GM23338 (cell line): ENCODE measurements at regions not wholly inside any gene's neighbourhood (a gene's known extent, or its start where the extent isn't known, plus 50 kb on each side); places are given as distances from the start of the nearest gene placed in this dataset.

Source experiments
- ATAC-seq: fragments of 200-7000 bp; cut with Tn5 transposase; 3 replicates; pipeline ENCODE4 v1.9.1; 2020
- DNase-seq: peaks from one replicate; pipeline ENCODE4 v3.0.0-alpha.2; 2015; ENCODE audit warnings: low spot score
- H2AFZ ChIP-seq: fragments of 200-600 bp; sonication (generic); 2 replicates; pipeline ENCODE4 v1.8.0; 2016; ENCODE audit warnings: antibody characterized with exemption, mild to moderate bottlenecking, moderate library complexity
- H3F3A ChIP-seq: fragments of 200-600 bp; sonication (generic); replicated peaks from 2 replicates; pipeline ENCODE4 v1.8.0; 2017; ENCODE audit warnings: antibody characterized with exemption, mixed run types, low read depth
- H3K27ac ChIP-seq: fragments of 200-600 bp; sonication (generic); 2 replicates; pipeline ENCODE4 v1.6.1; 2016; ENCODE audit warnings: low read depth
- H3K27me3 ChIP-seq: fragments of 200-600 bp; sonication (generic); 2 replicates; pipeline ENCODE4 v1.8.0; 2016; ENCODE audit warnings: mild to moderate bottlenecking, mixed run types, moderate library complexity; ENCODE audit not compliant: insufficient read depth
- H3K36me3 ChIP-seq: fragments of 200-600 bp; sonication (generic); 2 replicates; pipeline ENCODE4 v1.8.0; 2016; ENCODE audit warnings: mild to moderate bottlenecking; ENCODE audit not compliant: insufficient read depth
- H3K4me1 ChIP-seq: fragments of 200-600 bp; sonication (generic); 2 replicates; pipeline ENCODE4 v1.8.0; 2016; ENCODE audit warnings: mild to moderate bottlenecking, moderate library complexity; ENCODE audit not compliant: insufficient read depth
- H3K4me2 ChIP-seq: fragments of 200-600 bp; sonication (generic); 2 replicates; pipeline ENCODE4 v1.7.1; 2017; ENCODE audit warnings: mixed run types
- H3K4me3 ChIP-seq: fragments of 200-600 bp; sonication (generic); 2 replicates; pipeline ENCODE4 v1.6.1; 2016; ENCODE audit warnings: mixed run types
- H3K79me2 ChIP-seq: fragments of 200-600 bp; sonication (generic); replicated peaks from 2 replicates; pipeline ENCODE4 v1.8.0; 2017; ENCODE audit warnings: mild to moderate bottlenecking; ENCODE audit not compliant: insufficient read depth
- H3K9me2 ChIP-seq: fragments of 200-600 bp; sonication (generic); 2 replicates; pipeline ENCODE4 v1.8.0; 2017; ENCODE audit not compliant: insufficient read depth
- H4K20me1 ChIP-seq: fragments of 200-600 bp; sonication (generic); replicated peaks from 2 replicates; pipeline ENCODE4 v1.8.0; 2017; ENCODE audit warnings: mild to moderate bottlenecking; ENCODE audit not compliant: insufficient read depth
- H3K27ac Mint-ChIP-seq: 2 replicates; pipeline ENCODE4 v1.8.0; 2020; ENCODE audit warnings: inconsistent platforms, mild to moderate bottlenecking, moderate library complexity, mixed read lengths
- H3K27me3 Mint-ChIP-seq: 3 replicates; pipeline ENCODE4 v1.8.0; 2022; ENCODE audit warnings: low read depth, mild to moderate bottlenecking, moderate library complexity, mixed read lengths, inconsistent platforms; ENCODE audit not compliant: insufficient read depth, poor library complexity
- H3K36me3 Mint-ChIP-seq: 3 replicates; pipeline ENCODE4 v1.8.0; 2021; ENCODE audit warnings: low read depth, mild to moderate bottlenecking, inconsistent platforms, moderate library complexity, mixed read lengths
- H3K4me1 Mint-ChIP-seq: 3 replicates; pipeline ENCODE4 v1.8.0; 2020; ENCODE audit warnings: mild to moderate bottlenecking, inconsistent platforms, mixed read lengths
- H3K4me3 Mint-ChIP-seq: 3 replicates; pipeline ENCODE4 v1.8.0; 2021; ENCODE audit warnings: moderate library complexity, mild to moderate bottlenecking, inconsistent platforms, mixed read lengths
- H3K9me3 Mint-ChIP-seq: 3 replicates; pipeline ENCODE4 v1.8.0; 2020; ENCODE audit warnings: moderate library complexity, mild to moderate bottlenecking, inconsistent platforms, mixed read lengths
- CREB1 ChIP-seq: fragments of 250-450 bp; sonication (Bioruptor Pico); IDR thresholded peaks from 2 replicates; pipeline ENCODE4 v1.5.0; 2020; ENCODE audit warnings: low read depth, mild to moderate bottlenecking, moderate library complexity
- EZH2 ChIP-seq: fragments of 200-600 bp; sonication (generic); IDR thresholded peaks from one replicate; pipeline ENCODE4 v1.8.0; 2017; ENCODE audit warnings: antibody characterized with exemption, mild to moderate bottlenecking, low read depth; ENCODE audit not compliant: unreplicated experiment
- EZH2phosphoT487 ChIP-seq: fragments of 200-600 bp; sonication (generic); IDR thresholded peaks from one replicate; pipeline ENCODE4 v1.8.1; 2018; ENCODE audit warnings: antibody characterized with exemption; ENCODE audit not compliant: unreplicated experiment
- NANOG ChIP-seq: IDR thresholded peaks from 2 replicates; pipeline ENCODE4 v1.6.1; 2016; ENCODE audit warnings: antibody characterized with exemption, borderline replicate concordance
- STAT1 ChIP-seq: IDR thresholded peaks from one replicate; pipeline ENCODE4 v1.6.1; 2016; ENCODE audit warnings: antibody characterized with exemption; ENCODE audit not compliant: unreplicated experiment
- ZNF114 ChIP-seq: fragments of 250-450 bp; sonication (Bioruptor Pico); IDR thresholded peaks from 2 replicates; pipeline ENCODE4 v1.5.0; 2020; ENCODE audit warnings: mild to moderate bottlenecking, moderate library complexity
- ZNF331 ChIP-seq: fragments of 250-450 bp; sonication (Bioruptor Pico); IDR thresholded peaks from 2 replicates; pipeline ENCODE4 v1.5.0; 2020; ENCODE audit warnings: low read depth, mild to moderate bottlenecking, moderate library complexity
- TF ChIP-seq, protein P1 (sequence below): IDR thresholded peaks from one replicate; pipeline ENCODE4 v1.6.1; 2018; ENCODE audit warnings: antibody characterized with exemption; ENCODE audit not compliant: unreplicated experiment
- TF ChIP-seq, protein P2 (sequence below): IDR thresholded peaks from 2 replicates; pipeline ENCODE4 v1.6.1; 2016; ENCODE audit warnings: antibody characterized with exemption
- TF ChIP-seq, protein P3 (sequence below), 2 experiments: fragments of 200-600 bp in 1 of 2; sonication (generic) in 1 of 2; conservative IDR thresholded peaks; 2 replicates each; pipeline versions ENCODE4 v1.5.1 to v1.6.1; 2016 to 2017; ENCODE audit warnings: antibody characterized with exemption in 2 of 2, low read depth in 2 of 2, mild to moderate bottlenecking in 2 of 2, moderate library complexity in 1 of 2

DNA sequence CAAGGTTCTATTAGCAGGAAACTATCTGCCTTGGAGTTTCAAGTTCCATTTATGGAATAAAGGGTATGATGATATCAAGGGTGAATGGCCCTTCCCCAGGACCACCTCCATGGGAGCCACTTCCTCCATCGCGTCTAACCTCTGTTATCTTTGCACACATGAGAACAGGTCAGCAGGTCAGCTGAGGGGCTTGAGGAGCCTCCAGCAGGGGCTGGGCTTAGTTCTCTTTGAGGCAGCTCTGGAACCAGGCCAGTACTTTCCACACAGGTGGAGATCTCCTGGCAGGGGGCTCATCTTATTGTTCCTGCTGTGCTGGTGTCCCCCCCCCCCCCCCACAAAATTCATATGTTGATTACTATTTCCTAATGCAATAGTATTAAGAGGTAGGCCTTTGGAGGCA lies 472.2 kb upstream of the ZMIZ1 start (continued):
- TF ChIP-seq, protein P1, sequence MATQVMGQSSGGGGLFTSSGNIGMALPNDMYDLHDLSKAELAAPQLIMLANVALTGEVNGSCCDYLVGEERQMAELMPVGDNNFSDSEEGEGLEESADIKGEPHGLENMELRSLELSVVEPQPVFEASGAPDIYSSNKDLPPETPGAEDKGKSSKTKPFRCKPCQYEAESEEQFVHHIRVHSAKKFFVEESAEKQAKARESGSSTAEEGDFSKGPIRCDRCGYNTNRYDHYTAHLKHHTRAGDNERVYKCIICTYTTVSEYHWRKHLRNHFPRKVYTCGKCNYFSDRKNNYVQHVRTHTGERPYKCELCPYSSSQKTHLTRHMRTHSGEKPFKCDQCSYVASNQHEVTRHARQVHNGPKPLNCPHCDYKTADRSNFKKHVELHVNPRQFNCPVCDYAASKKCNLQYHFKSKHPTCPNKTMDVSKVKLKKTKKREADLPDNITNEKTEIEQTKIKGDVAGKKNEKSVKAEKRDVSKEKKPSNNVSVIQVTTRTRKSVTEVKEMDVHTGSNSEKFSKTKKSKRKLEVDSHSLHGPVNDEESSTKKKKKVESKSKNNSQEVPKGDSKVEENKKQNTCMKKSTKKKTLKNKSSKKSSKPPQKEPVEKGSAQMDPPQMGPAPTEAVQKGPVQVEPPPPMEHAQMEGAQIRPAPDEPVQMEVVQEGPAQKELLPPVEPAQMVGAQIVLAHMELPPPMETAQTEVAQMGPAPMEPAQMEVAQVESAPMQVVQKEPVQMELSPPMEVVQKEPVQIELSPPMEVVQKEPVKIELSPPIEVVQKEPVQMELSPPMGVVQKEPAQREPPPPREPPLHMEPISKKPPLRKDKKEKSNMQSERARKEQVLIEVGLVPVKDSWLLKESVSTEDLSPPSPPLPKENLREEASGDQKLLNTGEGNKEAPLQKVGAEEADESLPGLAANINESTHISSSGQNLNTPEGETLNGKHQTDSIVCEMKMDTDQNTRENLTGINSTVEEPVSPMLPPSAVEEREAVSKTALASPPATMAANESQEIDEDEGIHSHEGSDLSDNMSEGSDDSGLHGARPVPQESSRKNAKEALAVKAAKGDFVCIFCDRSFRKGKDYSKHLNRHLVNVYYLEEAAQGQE, result no peak
- TF ChIP-seq NANOG, result no peak

- H3K4me1 ChIP-seq, result no peaks in the 10 kb centered on the region
- H4K20me1 ChIP-seq, result no peaks in the 10 kb centered on the region
- DNase-seq (no peak), ATAC-seq (no peak)
- H2AFZ ChIP-seq, result no peak overlapping the region
- H3K79me2 ChIP-seq, result no peaks in the 10 kb centered on the region
- no peaks in the 10 kb centered on the region for H3K27me3 ChIP-seq
- no peak overlapping the region for H3K4me2 ChIP-seq
- Mint-ChIP-seq H3K27me3 (peaks cover 2% of the 10 kb centered on the region), H3K4me3 (no peak overlapping the region), H3K36me3 (no peaks in the 10 kb centered on the region), H3K4me1 (no peaks in the 10 kb centered on the region), H3K27ac (no peak overlapping the region), H3K9me3 (no peaks in the 10 kb centered on the region)
- H3K27ac ChIP-seq, result no peak overlapping the region
- no peak overlapping the region for H3K4me3 ChIP-seq
- H3F3A ChIP-seq, result no peaks in the 10 kb centered on the region
- H3K9me2 ChIP-seq, result peaks cover 12% of the 10 kb centered on the region; the same call in 1 of the 2 replicates
- no peaks in the 10 kb centered on the region for H3K36me3 ChIP-seq
- TF ChIP-seq CREB1 (CRISPR knock-in tag), result no peak
- TF ChIP-seq, protein P2, sequence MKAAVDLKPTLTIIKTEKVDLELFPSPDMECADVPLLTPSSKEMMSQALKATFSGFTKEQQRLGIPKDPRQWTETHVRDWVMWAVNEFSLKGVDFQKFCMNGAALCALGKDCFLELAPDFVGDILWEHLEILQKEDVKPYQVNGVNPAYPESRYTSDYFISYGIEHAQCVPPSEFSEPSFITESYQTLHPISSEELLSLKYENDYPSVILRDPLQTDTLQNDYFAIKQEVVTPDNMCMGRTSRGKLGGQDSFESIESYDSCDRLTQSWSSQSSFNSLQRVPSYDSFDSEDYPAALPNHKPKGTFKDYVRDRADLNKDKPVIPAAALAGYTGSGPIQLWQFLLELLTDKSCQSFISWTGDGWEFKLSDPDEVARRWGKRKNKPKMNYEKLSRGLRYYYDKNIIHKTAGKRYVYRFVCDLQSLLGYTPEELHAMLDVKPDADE, result no peak
- TF ChIP-seq STAT1, result no peak
- TF ChIP-seq NANOG, result no peak
- TF ChIP-seq ZNF114 (CRISPR knock-in tag), result no peak
- TF ChIP-seq EZH2, result no peak
- no peak for TF ChIP-seq ZNF331
- TF ChIP-seq, protein P3, sequence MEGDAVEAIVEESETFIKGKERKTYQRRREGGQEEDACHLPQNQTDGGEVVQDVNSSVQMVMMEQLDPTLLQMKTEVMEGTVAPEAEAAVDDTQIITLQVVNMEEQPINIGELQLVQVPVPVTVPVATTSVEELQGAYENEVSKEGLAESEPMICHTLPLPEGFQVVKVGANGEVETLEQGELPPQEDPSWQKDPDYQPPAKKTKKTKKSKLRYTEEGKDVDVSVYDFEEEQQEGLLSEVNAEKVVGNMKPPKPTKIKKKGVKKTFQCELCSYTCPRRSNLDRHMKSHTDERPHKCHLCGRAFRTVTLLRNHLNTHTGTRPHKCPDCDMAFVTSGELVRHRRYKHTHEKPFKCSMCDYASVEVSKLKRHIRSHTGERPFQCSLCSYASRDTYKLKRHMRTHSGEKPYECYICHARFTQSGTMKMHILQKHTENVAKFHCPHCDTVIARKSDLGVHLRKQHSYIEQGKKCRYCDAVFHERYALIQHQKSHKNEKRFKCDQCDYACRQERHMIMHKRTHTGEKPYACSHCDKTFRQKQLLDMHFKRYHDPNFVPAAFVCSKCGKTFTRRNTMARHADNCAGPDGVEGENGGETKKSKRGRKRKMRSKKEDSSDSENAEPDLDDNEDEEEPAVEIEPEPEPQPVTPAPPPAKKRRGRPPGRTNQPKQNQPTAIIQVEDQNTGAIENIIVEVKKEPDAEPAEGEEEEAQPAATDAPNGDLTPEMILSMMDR (conservative IDR thresholded peaks at IDR 0.05; ENCODE audit: low read depth in 2 of 2), result no peak
- no peak for TF ChIP-seq EZH2phosphoT487
- TF ChIP-seq, protein P1, result no peak
These were observed 470.8 kb upstream of the ZMIZ1 start for GRCh38 chr10:78597796-78598555.
